Activated naive CD4-positive, alpha-beta T cell treated with anti-CD3 and anti-CD28 coated beads, Interleukin-2, amount 50 U/mL, for 72 hours (primary cell): ENCODE measurements at regions not wholly inside any gene's neighbourhood (a gene's known extent, or its start where the extent isn't known, plus 50 kb on each side); places are given as distances from the start of the nearest gene placed in this dataset.
"Not testable (repeated sequence)": the region's sequence is repeated elsewhere in the genome, so short reads cannot be mapped to it uniquely, and the experiment has no call there.

Experiments
- ATAC-seq, 2 donors: fragments of 150-1000 bp; cut with Tn5 transposase; 2 replicates each; pipeline ENCODE4 v1.10.0; 2021; ENCODE audit warnings: mild to moderate bottlenecking in 2 of 2, moderate library complexity in 2 of 2
- DNase-seq, 2 donors: peaks; one replicate each; pipeline ENCODE4 v3.0.0; 2021 to 2022; ENCODE audit warnings: low spot score in 2 of 2
- H3K27ac Mint-ChIP-seq, 2 donors: one replicate each; pipeline ENCODE4 v1.8.0; 2022; ENCODE audit warnings: mild to moderate bottlenecking in 2 of 2, mixed read lengths in 2 of 2
- H3K36me3 Mint-ChIP-seq, 2 donors: one replicate each; pipeline ENCODE4 v1.8.0; 2022; ENCODE audit warnings: mixed read lengths in 2 of 2
- H3K9me3 Mint-ChIP-seq, 2 donors: one replicate each; pipeline ENCODE4 v1.8.0; 2022; ENCODE audit warnings: mixed read lengths in 2 of 2

- no peaks in the 10 kb centered on the region for H3K9me3 Mint-ChIP-seq
- ATAC-seq: no peak
- H3K27ac Mint-ChIP-seq: no peak overlapping the region
- H3K36me3 Mint-ChIP-seq: no peaks in the 10 kb centered on the region
- no peak for DNase-seq
Measured at GRCh38 chr5:16987776-16988175, 51.7 kb upstream of the MYO10 start.

- DNase-seq, ATAC-seq, H3K36me3 Mint-ChIP-seq, H3K9me3 Mint-ChIP-seq, H3K27ac Mint-ChIP-seq: not testable (repeated sequence)
Measured at GRCh38 chr5:16990817-16991520, 54.9 kb upstream of the MYO10 start.

- ATAC-seq: peak in 1 of 2 donors; percentile 72
- Mint-ChIP-seq H3K27ac (no peak overlapping the region), H3K9me3 (no peaks in the 10 kb centered on the region), H3K36me3 (peaks cover 0 to 4% of the 10 kb centered on the region in 2 donors)
- DNase-seq: no peak
Measured at GRCh38 chr5:16992006-16992405, 55.9 kb upstream of the MYO10 start.

GRCh38 chr5:16992444-16992843 lies 56.4 kb upstream of the MYO10 start:
- peaks cover 0 to 4% of the 10 kb centered on the region in 2 donors for H3K36me3 Mint-ChIP-seq
- ATAC-seq: peak in 1 of 2 donors; percentile 73
- no peak for DNase-seq
- no peaks in the 10 kb centered on the region for H3K9me3 Mint-ChIP-seq
- no peak overlapping the region for H3K27ac Mint-ChIP-seq

- H3K36me3 Mint-ChIP-seq: peaks cover 0 to 4% of the 10 kb centered on the region in 2 donors
- ATAC-seq: no peak
Measured at GRCh38 chr5:16994565-16994964, 58.5 kb upstream of the MYO10 start.

GRCh38 chr5:16995372-16995771 lies 59.3 kb upstream of the MYO10 start:
- DNase-seq (no peak), ATAC-seq (no peak)
- no peaks in the 10 kb centered on the region for H3K9me3 Mint-ChIP-seq
- no peak overlapping the region for H3K27ac Mint-ChIP-seq
- peaks cover 0 to 4% of the 10 kb centered on the region in 2 donors for H3K36me3 Mint-ChIP-seq

More at GRCh38 chr5:16994565-16994964, 58.5 kb upstream of the MYO10 start:
- Mint-ChIP-seq H3K9me3 (no peaks in the 10 kb centered on the region), H3K27ac (no peak overlapping the region)
- no peak for DNase-seq

GRCh38 chr5:17000291-17000939 lies 64.3 kb upstream of the MYO10 start:
- Mint-ChIP-seq H3K27ac (no peak overlapping the region), H3K36me3 (no peaks in the 10 kb centered on the region)
- no peak for ATAC-seq

GRCh38 chr5:17001428-17001827 lies 65.3 kb upstream of the MYO10 start:
- Mint-ChIP-seq H3K9me3 (no peaks in the 10 kb centered on the region), H3K27ac (no peak overlapping the region), H3K36me3 (no peaks in the 10 kb centered on the region)
- DNase-seq (no peak), ATAC-seq (no peak)

More at GRCh38 chr5:17000291-17000939, 64.3 kb upstream of the MYO10 start:
- no peaks in the 10 kb centered on the region for H3K9me3 Mint-ChIP-seq
- no peak for DNase-seq

- Mint-ChIP-seq H3K9me3 (peaks cover 0 to 4% of the 10 kb centered on the region in 2 donors), H3K27ac (no peak overlapping the region), H3K36me3 (no peaks in the 10 kb centered on the region)
- ATAC-seq (no peak), DNase-seq (no peak)
Measured at GRCh38 chr5:17004441-17005106, 68.5 kb upstream of the MYO10 start.

GRCh38 chr5:17005107-17005828 lies 69.2 kb upstream of the MYO10 start:
- peaks cover 0 to 4% of the 10 kb centered on the region in 2 donors for H3K9me3 Mint-ChIP-seq
- no peaks in the 10 kb centered on the region for H3K36me3 Mint-ChIP-seq
- no peak for ATAC-seq
- DNase-seq: no peak
- H3K27ac Mint-ChIP-seq: no peak overlapping the region

- H3K27ac Mint-ChIP-seq: no peak overlapping the region
- DNase-seq: no peak
Measured at GRCh38 chr5:17012289-17012688, 76.2 kb upstream of the MYO10 start.

GRCh38 chr5:17014686-17015085 lies 78.6 kb upstream of the MYO10 start:
- no peaks in the 10 kb centered on the region for H3K9me3 Mint-ChIP-seq
- ATAC-seq (no peak), DNase-seq (no peak)
- H3K27ac Mint-ChIP-seq: no peak overlapping the region
- H3K36me3 Mint-ChIP-seq: no peaks in the 10 kb centered on the region

More at GRCh38 chr5:17012289-17012688, 76.2 kb upstream of the MYO10 start:
- Mint-ChIP-seq H3K36me3 (no peaks in the 10 kb centered on the region), H3K9me3 (peaks cover 0 to 4% of the 10 kb centered on the region in 2 donors)
- ATAC-seq: no peak

- Mint-ChIP-seq H3K9me3 (no peaks in the 10 kb centered on the region), H3K36me3 (no peaks in the 10 kb centered on the region), H3K27ac (no peak overlapping the region)
- ATAC-seq (no peak), DNase-seq (no peak)
Measured at GRCh38 chr5:17018871-17019270, 82.8 kb upstream of the MYO10 start.

- ATAC-seq (no peak), DNase-seq (no peak)
- H3K36me3 Mint-ChIP-seq: no peaks in the 10 kb centered on the region
- H3K27ac Mint-ChIP-seq: no peak overlapping the region
- no peaks in the 10 kb centered on the region for H3K9me3 Mint-ChIP-seq
Measured at GRCh38 chr5:17019324-17019723, 83.2 kb upstream of the MYO10 start.

GRCh38 chr5:17020678-17021601 lies 84.9 kb upstream of the MYO10 start:
- Mint-ChIP-seq H3K36me3 (no peaks in the 10 kb centered on the region), H3K27ac (no peak overlapping the region)

GRCh38 chr5:17021602-17021932 lies 85.5 kb upstream of the MYO10 start:
- H3K27ac Mint-ChIP-seq: no peak overlapping the region
- no peaks in the 10 kb centered on the region for H3K9me3 Mint-ChIP-seq
- no peaks in the 10 kb centered on the region for H3K36me3 Mint-ChIP-seq
- ATAC-seq (no peak), DNase-seq (no peak)

More at GRCh38 chr5:17020678-17021601, 84.9 kb upstream of the MYO10 start:
- ATAC-seq (no peak), DNase-seq (no peak)
- H3K9me3 Mint-ChIP-seq: no peaks in the 10 kb centered on the region
